CD14-positive monocyte (primary cell): ENCODE measurements at regions not wholly inside any gene's neighbourhood (a gene's known extent, or its start where the extent isn't known, plus 50 kb on each side); places are given as distances from the start of the nearest gene placed in this dataset.
"Not testable (repeated sequence)": the region's sequence is repeated elsewhere in the genome, so short reads cannot be mapped to it uniquely, and the experiment has no call there.

Experiments
- DNase-seq, 3 donors: peaks; one replicate each; pipeline ENCODE4 v3.0.0-alpha.2; 2011 to 2022
- H2AFZ ChIP-seq: 2 replicates; pipeline ENCODE4 v1.6.0; 2012; ENCODE audit warnings: mild to moderate bottlenecking, low read depth, low read length, inconsistent platforms; ENCODE audit not compliant: insufficient read depth, poor library complexity, severe bottlenecking
- H3K27ac ChIP-seq, 2 donors: 1 replicate in 1 of 2; 2 replicates in 1 of 2; pipeline ENCODE4 v1.5.1; 2012 to 2013; ENCODE audit warnings: low read length in 2 of 2, control low read depth in 1 of 2, inconsistent platforms in 1 of 2, low read depth in 1 of 2, mild to moderate bottlenecking in 1 of 2
- H3K27me3 ChIP-seq, 2 donors: one replicate each; pipeline versions ENCODE4 v1.6.0 to v1.6.1; 2011 to 2013; ENCODE audit warnings: low read length in 2 of 2; ENCODE audit not compliant: control insufficient read depth in 2 of 2, insufficient read depth in 2 of 2
- H3K36me3 ChIP-seq, 2 donors: replicated peaks in 1 of 2; 1 replicate in 1 of 2; 2 replicates in 1 of 2; pipeline versions ENCODE4 v1.5.1 to v1.6.1; 2012 to 2013; ENCODE audit warnings: low read length in 2 of 2, control low read depth in 1 of 2, inconsistent platforms in 1 of 2, mild to moderate bottlenecking in 1 of 2; ENCODE audit not compliant: insufficient read depth in 2 of 2, control insufficient read depth in 1 of 2
- H3K4me1 ChIP-seq, 2 donors: 1 replicate in 1 of 2; 2 replicates in 1 of 2; pipeline versions ENCODE4 v1.5.1 to v1.6.1; 2012 to 2013; ENCODE audit warnings: low read length in 2 of 2, control low read depth in 1 of 2, inconsistent platforms in 1 of 2, mild to moderate bottlenecking in 1 of 2, moderate library complexity in 1 of 2; ENCODE audit not compliant: insufficient read depth in 2 of 2, control insufficient read depth in 1 of 2
- H3K4me2 ChIP-seq: replicated peaks from 2 replicates; pipeline ENCODE3; 2012; ENCODE audit warnings: low read length, moderate library complexity, mild to moderate bottlenecking; ENCODE audit not compliant: poor library complexity, severe bottlenecking; ENCODE audit errors: extremely low read depth
- H3K4me3 ChIP-seq, 3 experiments: fragments of 200-600 bp in 1 of 3; sonication (generic) in 1 of 3; replicated peaks in 1 of 3; 1 replicate in 2 of 3; 2 replicates in 1 of 3; pipeline ENCODE4 v1.5.1; 2011 to 2013; ENCODE audit warnings: low read length in 3 of 3, mild to moderate bottlenecking in 3 of 3, control low read depth in 2 of 3, low read depth in 2 of 3, inconsistent platforms in 1 of 3, moderate library complexity in 1 of 3
- H3K79me2 ChIP-seq: 2 replicates; pipeline ENCODE4 v1.6.0; 2012; ENCODE audit warnings: mild to moderate bottlenecking, control low read depth, inconsistent platforms, low read length, moderate library complexity; ENCODE audit not compliant: insufficient read depth
- H3K9ac ChIP-seq: 2 replicates; pipeline ENCODE4 v1.6.0; 2017; ENCODE audit warnings: low read length, mild to moderate bottlenecking; ENCODE audit not compliant: insufficient read depth, poor library complexity, severe bottlenecking
- H3K9me3 ChIP-seq, 2 donors: replicated peaks in 1 of 2; 1 replicate in 1 of 2; 2 replicates in 1 of 2; pipeline versions ENCODE4 v1.5.1 to v1.6.1; 2012 to 2013; ENCODE audit warnings: low read length in 2 of 2, control low read depth in 1 of 2; ENCODE audit not compliant: control insufficient read depth in 1 of 2, insufficient read depth in 1 of 2
- H4K20me1 ChIP-seq: 2 replicates; pipeline ENCODE4 v1.6.0; 2012; ENCODE audit warnings: mild to moderate bottlenecking, low read length, control low read depth, moderate library complexity; ENCODE audit not compliant: insufficient read depth
- H3K27ac Mint-ChIP-seq, 7 donors: one replicate each; pipeline ENCODE4 v1.8.0; 2020; ENCODE audit warnings: mild to moderate bottlenecking in 7 of 7, mixed read lengths in 7 of 7, moderate library complexity in 6 of 7, inconsistent platforms in 2 of 7
- H3K27me3 Mint-ChIP-seq, 3 donors: one replicate each; pipeline ENCODE4 v1.8.0; 2021 to 2022; ENCODE audit warnings: low read depth in 3 of 3, mild to moderate bottlenecking in 3 of 3, mixed read lengths in 3 of 3, moderate library complexity in 3 of 3, inconsistent platforms in 1 of 3
- H3K36me3 Mint-ChIP-seq, 2 donors: one replicate each; pipeline ENCODE4 v1.8.0; 2020; ENCODE audit warnings: mixed read lengths in 2 of 2, inconsistent platforms in 1 of 2, mild to moderate bottlenecking in 1 of 2
- H3K4me1 Mint-ChIP-seq: one replicate; pipeline ENCODE4 v1.8.0; 2020; ENCODE audit warnings: mild to moderate bottlenecking, mixed read lengths
- H3K4me3 Mint-ChIP-seq, 2 donors: one replicate each; pipeline ENCODE4 v1.8.0; 2020; ENCODE audit warnings: mild to moderate bottlenecking in 2 of 2, mixed read lengths in 2 of 2, moderate library complexity in 1 of 2
- H3K9me3 Mint-ChIP-seq, 7 donors: one replicate each; pipeline ENCODE4 v1.8.0; 2020 to 2022; ENCODE audit warnings: mixed read lengths in 7 of 7, mild to moderate bottlenecking in 6 of 7, moderate library complexity in 6 of 7, inconsistent platforms in 2 of 7
- WGBS: methylation state at CpG from one replicate; pipeline ENCODE4 v1.1.5; 2013; ENCODE audit warnings: missing lambda C conversion rate; ENCODE audit not compliant: insufficient coverage; 5-methylcytosine and 5-hydroxymethylcytosine counted together
- intact Hi-C, 2 donors: fragments of 100-400 bp; cut with micrococcal nuclease; formaldehyde crosslinking; loops; one replicate each; pipeline versions ENCODE4 v1.15.0 to v1.15.1; 2023
- TF ChIP-seq, protein P1 (sequence below): fragments of 200-600 bp; IDR thresholded peaks from one replicate; pipeline ENCODE4 v1.8.0; 2022; ENCODE audit warnings: antibody characterized with exemption, mild to moderate bottlenecking

DNA sequence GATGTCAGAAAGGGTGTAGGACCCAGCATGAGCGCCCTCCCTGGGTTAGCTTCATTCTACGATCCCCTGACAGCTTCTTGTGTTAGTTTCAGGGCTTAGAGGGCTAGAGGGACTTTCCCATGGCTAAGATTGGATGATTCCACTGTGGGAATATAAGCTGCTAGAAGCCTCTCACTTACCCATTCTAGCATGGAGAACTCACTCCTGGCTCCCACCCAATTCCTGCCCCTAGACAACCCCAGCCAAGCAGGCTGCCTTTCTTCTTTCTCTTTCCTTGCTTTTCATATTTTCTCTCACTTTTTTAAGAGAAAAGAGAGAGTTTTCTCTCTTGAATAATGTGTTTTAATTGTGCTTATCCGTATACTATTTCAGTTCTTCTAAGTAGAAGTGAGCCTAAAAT is 335.1 kb upstream of the CNTN6 start:
- H3K36me3 Mint-ChIP-seq = no peaks in the 10 kb centered on the region

DNA sequence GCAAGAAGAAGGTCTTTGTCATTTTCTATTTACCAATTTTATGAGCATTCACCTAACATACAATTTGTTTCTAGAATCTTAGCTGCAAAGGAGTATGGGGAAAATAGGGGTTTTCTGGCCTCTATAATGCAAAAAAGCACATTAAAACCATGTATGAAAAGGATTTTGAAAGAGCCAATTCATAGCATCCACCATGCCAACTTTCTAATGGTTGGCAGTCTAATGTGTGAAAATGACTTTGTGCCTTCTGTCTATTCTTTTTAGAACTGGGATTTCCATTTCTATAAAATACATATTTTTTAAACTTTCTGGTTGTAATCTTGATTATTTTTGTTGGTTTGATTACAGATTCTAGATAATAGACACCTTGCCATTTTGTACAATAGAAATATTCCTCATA is 333.7 kb upstream of the CNTN6 start:
- TF ChIP-seq, protein P1, sequence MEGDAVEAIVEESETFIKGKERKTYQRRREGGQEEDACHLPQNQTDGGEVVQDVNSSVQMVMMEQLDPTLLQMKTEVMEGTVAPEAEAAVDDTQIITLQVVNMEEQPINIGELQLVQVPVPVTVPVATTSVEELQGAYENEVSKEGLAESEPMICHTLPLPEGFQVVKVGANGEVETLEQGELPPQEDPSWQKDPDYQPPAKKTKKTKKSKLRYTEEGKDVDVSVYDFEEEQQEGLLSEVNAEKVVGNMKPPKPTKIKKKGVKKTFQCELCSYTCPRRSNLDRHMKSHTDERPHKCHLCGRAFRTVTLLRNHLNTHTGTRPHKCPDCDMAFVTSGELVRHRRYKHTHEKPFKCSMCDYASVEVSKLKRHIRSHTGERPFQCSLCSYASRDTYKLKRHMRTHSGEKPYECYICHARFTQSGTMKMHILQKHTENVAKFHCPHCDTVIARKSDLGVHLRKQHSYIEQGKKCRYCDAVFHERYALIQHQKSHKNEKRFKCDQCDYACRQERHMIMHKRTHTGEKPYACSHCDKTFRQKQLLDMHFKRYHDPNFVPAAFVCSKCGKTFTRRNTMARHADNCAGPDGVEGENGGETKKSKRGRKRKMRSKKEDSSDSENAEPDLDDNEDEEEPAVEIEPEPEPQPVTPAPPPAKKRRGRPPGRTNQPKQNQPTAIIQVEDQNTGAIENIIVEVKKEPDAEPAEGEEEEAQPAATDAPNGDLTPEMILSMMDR = no peak
- Histone ChIP-seq H3K79me2 (no peaks in the 10 kb centered on the region), H3K36me3 (no peaks in the 10 kb centered on the region), H3K4me3 (no peak overlapping the region), H3K27me3 (no peaks in the 10 kb centered on the region), H3K4me2 (no peak overlapping the region), H3K4me1 (no peaks in the 10 kb centered on the region), H3K9me3 (peaks cover 8 to 15% of the 10 kb centered on the region in 2 donors), H3K9ac (no peak overlapping the region), H4K20me1 (no peaks in the 10 kb centered on the region), H2AFZ (no peak overlapping the region), H3K27ac (no peak overlapping the region)
- H3K27ac Mint-ChIP-seq = no peak overlapping the region
- DNase-seq = no peak
- no peaks in the 10 kb centered on the region for H3K4me1 Mint-ChIP-seq
- peaks cover 0 to 4% (median 0%) of the 10 kb centered on the region in 3 donors for H3K27me3 Mint-ChIP-seq
- H3K36me3 Mint-ChIP-seq = no peaks in the 10 kb centered on the region
- intact Hi-C loops = no loop called here
- peaks cover 0 to 7% (median 3%) of the 10 kb centered on the region in 7 donors for H3K9me3 Mint-ChIP-seq
- H3K4me3 Mint-ChIP-seq = no peak overlapping the region

More for the DNA sequence above, 335.1 kb upstream of the CNTN6 start:
- Histone ChIP-seq H3K27me3 (no peaks in the 10 kb centered on the region), H3K4me2 (no peak overlapping the region), H3K27ac (no peak overlapping the region), H3K9me3 (peaks cover 12 to 15% of the 10 kb centered on the region in 2 donors), H4K20me1 (no peaks in the 10 kb centered on the region), H3K4me3 (no peak overlapping the region), H3K4me1 (no peaks in the 10 kb centered on the region), H3K79me2 (no peaks in the 10 kb centered on the region), H3K36me3 (no peaks in the 10 kb centered on the region), H2AFZ (no peak overlapping the region), H3K9ac (no peak overlapping the region)
- Mint-ChIP-seq H3K27me3 (peaks cover 0 to 4% (median 0%) of the 10 kb centered on the region in 3 donors), H3K27ac (no peak overlapping the region), H3K9me3 (peaks cover 0 to 11% (median 5%) of the 10 kb centered on the region in 7 donors), H3K4me3 (no peak overlapping the region), H3K4me1 (no peaks in the 10 kb centered on the region)
- intact Hi-C loops = no loop called here
- DNase-seq = no peak
- 67% methylated on average over 1 of the region's 3 CpGs for WGBS
- TF ChIP-seq, protein P1 = no peak

DNA sequence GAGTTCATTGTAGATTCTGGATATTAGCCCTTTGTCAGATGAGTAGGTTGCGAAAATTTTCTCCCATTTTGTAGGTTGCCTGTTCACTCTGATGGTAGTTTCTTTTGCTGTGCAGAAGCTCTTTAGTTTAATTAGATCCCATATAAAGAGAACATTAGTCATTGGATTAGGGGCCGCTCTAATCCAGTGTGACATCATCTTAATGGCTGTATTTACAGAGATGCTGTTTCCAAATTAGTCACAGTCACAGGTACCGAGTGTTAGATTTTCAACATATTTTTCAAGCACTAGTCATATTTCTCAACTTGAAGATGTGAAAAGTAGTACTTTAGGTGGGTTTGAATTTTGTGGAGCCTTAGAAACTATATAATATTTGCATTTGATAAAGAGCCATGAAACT is 319.4 kb upstream of the CNTN6 start:
- H3K27ac Mint-ChIP-seq, H3K9ac ChIP-seq, H3K4me3 Mint-ChIP-seq, H3K4me2 ChIP-seq, H4K20me1 ChIP-seq, H3K36me3 ChIP-seq, H3K4me1 Mint-ChIP-seq, H3K27me3 Mint-ChIP-seq, H3K27ac ChIP-seq, DNase-seq, H3K9me3 Mint-ChIP-seq, H3K4me3 ChIP-seq, H3K9me3 ChIP-seq, intact Hi-C loops, H3K79me2 ChIP-seq, H3K36me3 Mint-ChIP-seq, H3K27me3 ChIP-seq, H3K4me1 ChIP-seq, H2AFZ ChIP-seq: not testable (repeated sequence)
- no CpG with 5 or more reads among the region's 3 CpGs for WGBS
